ENCODE measurements at regions not wholly inside any gene's neighbourhood (a gene's known extent, or its start where the extent isn't known, plus 50 kb on each side); places are given as distances from the start of the nearest gene placed in this dataset.

DNA sequence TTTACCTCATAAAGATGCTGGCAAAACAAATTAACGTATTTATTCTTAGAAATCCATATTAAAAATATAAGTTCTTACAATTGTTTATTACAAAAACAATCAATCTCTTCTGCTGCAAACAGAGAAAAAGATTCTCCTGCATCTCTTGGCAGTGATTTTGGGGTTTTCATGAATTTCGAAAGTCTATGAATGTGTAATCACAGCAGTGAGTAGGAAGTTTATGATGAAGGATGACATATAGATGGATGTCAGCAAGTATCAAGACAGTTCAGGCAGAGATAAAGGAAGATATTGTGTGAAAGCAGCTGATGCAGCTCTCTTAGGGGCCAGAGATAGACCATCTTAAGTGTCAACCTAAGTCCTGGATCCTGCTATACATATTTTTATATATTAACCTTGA lies 196.9 kb upstream of the BANK1 start:
- DNase-seq (ENCODE audit: low spot score) = no peak

DNA sequence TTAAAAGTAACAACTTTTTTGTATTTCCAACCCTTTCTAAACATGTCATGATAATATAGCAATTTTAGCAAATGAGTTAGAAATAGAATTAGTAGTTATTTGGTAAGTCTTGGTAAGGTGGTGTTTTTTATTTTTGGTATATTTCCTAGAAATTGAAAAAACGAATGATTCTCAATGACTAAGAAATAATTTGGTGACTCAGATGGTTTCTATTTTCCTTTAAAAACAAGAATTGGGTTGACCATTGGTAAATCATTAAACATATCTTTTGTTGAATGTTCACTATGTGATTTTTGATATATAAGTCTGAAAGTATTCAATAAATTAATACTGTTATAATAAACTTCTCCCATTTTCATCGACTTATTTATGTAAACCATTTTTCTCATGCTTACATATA lies 206.2 kb upstream of the BANK1 start:
- DNase-seq (ENCODE audit: low spot score) = no peak

DNA sequence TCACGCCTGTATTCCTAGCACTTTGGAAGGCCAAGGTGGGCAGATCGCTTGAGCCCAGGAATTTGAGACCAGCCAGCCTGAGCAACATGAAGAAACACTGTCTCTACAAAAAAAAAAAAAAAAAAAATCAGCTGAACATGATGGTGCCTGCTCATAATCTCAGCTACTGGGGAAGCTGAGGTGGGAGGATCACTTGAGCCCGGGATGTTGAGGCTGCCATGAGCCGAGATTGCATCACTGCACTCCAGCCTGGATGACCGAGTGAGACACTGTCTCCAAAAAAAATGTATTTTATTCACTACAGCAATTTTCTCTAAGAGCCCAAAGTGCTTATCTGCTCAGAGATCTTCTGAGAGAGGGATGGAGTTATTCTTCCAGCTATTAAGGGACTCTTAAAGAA lies 215.8 kb upstream of the PPP3CA start:
- no peak for DNase-seq (ENCODE audit: low spot score)

DNA sequence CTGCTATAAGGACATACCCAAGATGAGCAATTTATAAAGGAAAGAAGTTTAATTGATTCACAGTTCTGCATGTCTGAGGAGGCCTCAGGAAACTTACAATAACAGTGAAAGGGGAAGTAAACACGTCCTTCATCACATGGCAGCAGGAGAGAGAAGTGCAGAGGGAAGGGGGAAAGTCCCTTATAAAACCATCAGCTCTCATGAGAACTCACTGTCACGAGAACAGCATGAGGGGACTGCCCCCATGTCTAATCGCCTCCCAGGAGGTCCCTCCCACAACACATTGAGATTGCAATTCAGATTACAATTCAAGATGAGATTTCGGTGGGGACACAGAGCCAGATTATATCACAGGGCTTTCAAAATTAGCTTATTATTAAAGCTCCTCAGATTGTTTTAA lies 209.5 kb upstream of the PPP3CA start:
- DNase-seq (ENCODE audit: low spot score) = no peak

DNA sequence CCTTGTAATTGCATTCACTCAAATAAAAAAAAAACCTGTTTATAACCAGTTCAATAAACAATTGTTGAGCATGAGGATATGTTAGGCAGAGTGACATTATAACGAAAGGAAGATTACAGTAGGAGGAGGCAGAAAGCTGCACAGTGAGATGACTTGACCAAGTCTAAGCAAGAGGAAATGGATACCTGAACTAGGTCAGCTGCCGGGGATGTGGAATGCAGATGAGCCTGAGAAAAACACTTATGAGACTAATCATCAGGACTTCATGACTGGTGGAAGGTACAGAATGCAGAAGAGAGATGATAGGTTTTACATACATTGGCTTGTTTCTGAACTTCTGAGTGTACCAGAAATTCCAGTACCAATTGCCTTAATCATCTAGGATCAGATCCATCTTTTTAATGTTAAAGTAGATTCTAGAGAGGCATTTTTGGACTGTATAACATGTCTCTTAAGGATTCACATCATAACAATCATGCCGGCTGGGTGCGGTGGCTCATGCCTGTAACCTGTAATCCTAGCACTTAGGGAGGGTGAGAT lies 208.1 kb upstream of the PPP3CA start:
- no peak for DNase-seq (ENCODE audit: low spot score)

DNA sequence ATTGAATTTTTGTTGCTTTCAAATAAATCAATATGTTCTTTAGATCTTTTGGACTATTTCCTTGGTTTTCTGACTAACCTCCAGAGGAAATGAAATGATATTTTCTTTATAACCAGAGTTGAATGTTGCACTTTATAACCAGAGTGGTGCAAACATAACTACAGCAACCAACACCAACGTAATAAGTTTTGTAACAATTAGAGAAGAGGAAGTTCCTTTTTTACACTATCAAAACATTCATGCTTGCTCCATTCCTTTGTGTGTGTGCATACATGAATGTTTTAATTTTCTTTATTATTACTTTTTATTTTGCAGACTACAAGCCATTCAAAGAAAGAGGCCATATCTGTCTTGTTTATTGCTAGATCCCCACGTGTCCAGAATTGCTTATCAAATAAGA lies 193.0 kb upstream of the PPP3CA start:
- DNase-seq (ENCODE audit: low spot score) = no peak

DNA sequence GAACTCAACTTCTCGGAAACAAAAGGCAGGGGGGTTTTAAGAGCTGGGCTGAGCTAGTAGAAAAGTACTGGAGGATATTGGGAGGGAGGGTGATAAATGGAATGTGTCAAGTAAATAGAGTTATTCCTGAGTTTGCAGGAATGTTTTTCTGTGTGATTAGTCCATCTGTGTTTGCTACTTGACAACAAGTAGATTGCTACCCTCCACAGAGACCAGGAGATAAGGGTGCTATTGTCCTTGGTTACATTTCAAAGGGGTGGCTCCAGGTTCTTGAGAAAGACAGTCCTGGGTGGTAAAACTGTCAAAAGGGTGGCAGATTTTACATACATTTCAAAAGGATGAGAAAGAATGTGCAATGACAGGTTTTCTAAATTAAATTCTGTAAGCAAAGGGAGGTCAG lies 181.2 kb upstream of the PPP3CA start:
- DNase-seq (ENCODE audit: low spot score) = no peak

DNA sequence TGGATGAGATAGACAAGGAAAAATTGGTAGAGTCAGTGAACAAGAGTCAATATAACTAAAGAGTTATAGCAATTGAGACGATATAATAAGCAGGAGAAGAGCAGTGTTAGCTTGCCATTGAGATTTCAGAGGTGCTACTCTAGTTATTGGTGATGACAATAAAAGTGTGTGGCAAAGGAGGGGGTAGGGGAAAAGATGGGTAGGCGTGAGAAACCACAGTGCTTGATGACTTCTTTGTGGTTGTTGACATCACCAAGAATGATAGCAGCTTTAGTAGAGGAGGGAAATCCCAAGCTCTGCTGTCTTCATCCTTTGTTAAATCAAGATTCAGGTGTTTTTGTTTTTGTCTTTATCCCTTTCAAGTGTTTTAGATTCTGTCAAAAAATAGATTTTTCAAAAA lies 179.9 kb upstream of the PPP3CA start:
- DNase-seq (ENCODE audit: low spot score) = no peak

DNA sequence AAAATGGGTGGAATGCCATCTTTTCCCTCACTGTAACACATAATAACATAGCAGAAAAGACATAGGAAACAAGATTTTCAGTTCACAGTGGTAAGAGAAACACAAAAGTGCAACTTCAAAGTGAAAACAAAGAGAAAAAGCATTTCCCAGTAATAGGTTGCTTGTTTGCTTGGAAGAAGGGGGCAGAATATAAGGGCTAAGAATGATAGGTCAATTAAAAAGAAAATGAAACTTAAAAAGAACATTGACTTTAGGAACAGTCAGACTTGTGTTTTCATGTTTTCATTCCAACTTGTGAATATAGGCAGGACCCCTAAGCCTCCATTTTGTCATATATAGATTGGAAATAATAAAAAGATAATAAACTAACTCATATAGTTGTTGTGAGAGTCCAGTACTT lies 168.2 kb upstream of the PPP3CA start:
- no peak for DNase-seq (ENCODE audit: low spot score)

DNA sequence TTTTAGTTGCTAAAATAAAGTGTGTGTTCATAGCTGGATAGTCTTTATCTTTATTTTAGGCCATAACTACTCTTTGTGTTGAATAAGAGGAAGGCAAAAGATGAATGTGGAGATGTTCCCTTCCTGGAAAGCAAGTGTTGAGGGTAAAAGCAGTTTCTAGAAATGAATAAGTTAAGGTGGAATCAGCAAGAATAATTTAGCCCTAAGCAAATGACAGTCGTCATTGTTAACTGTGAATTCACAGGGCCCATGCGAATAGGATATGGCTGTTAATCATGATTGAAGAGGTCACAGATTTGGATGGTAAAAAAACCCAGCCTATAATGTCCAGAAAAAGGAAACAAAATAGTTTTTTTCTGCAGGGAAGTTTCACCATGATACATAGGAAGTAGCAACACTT lies 167.8 kb upstream of the PPP3CA start:
- DNase-seq (ENCODE audit: low spot score) = no peak

DNA sequence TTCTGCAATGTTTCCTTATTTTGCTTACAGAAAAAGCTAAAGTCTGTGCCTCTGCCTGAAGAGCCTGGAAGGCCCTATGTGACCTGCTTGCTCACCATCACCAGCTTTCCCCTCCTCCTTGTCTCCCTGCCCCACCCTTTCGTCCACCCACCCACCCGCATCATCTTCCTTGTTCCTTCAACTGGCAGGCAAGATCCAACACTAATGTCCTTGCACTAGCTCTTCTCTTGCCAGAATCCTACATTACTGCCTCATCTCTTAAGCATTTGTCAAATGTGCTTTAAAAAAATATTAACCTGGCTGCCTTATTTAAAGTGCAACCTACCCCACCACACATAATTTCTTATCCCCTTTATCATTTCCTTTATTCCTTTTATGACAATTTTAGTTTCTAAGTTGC lies 165.1 kb upstream of the PPP3CA start:
- DNase-seq (ENCODE audit: low spot score) = no peak

DNA sequence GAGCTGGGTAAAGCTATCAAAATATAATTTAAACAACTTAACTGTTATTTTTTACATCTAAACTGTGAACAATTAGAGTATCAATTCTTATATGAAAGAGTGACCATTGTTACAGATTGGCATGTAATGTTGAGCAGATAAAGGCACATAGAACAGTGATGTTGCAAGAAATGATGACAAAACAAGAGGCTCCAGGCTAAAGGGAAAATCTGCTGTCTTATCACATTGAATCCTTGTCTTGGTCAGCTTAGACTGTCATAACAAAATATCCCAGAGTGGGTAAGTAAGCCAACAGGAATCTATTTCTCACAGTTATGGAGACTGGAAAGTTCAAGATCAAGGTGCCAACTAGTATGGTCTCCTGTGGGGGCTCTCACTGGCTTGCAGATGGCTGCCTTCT lies 154.1 kb upstream of the PPP3CA start:
- DNase-seq (ENCODE audit: low spot score) = no peak

DNA sequence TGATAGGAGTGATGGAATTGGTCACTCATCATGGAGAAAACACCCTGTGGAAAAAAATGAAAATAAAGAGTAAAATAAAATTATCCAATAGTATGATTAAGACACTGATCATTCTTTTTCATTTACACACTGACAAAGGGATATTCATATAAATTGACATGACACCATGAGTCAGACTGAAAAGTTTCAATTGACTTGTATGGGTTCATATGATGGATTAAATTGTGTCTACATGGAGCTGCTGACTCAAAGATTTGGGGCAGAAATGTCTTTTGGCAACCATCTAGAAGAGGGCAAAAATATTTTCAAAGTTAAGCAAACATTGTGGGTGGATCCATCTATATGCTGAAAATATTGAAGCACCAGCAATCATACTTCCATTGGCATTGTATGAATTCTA lies 153.4 kb upstream of the PPP3CA start:
- DNase-seq (ENCODE audit: low spot score) = no peak

DNA sequence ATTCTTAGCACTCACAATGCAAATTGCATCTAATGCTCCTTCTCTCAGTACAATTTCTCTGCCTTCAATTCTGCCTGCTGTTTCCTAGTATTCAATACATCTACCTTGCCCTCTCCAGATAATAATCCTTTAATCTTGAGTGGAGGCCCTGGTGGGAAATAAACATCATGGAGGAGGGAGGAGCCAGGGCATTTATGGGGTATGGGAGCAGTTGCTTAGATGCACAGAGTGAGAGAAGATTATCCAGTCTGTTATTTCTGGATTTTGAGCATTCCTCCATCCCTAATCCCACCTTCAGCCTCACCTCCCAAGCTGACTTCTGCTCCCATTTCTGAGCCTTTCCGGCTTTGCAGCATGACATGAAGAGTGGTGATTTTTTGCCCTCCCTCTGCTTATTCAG lies 127.9 kb upstream of the PPP3CA start:
- DNase-seq (ENCODE audit: low spot score) = no peak

DNA sequence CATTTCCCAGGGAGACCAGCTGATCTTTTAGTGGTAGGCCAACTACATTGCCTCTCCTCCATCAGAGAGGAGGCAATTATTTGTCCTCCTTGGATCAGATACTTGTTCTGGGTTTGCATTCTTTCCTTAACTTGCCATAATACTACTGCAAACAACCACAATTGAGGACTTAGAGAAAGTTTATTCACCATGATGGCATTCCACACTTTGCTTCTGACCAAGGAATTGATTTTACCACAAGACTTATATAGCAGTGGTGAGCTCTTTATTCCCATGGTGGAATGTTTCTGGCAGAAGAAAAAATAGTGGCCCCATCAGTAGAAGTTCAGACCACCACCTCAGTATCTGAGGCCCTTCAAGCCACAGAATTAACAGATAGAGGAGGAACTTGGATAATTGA lies 123.9 kb upstream of the PPP3CA start:
- DNase-seq (ENCODE audit: low spot score) = no peak

DNA sequence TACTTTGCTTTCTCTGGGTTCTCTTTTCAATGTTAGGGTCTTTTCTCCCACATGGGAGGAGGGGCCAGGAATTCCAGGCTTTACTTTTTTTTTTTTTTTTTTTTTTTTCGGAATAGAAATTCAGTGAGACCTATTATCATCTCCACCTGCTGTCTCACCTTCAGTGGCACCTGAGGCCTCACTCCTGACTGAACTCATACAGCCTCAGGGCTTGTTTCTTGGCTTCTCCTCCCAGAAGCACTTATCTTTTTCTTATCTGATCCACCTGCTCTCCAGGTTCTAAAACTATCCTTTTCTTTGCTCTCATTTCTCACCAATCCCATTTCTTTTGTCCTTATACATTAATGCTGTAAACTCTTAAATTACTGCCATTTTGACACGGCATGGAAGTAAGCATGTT lies 117.3 kb upstream of the PPP3CA start:
- DNase-seq (ENCODE audit: low spot score) = no peak

DNA sequence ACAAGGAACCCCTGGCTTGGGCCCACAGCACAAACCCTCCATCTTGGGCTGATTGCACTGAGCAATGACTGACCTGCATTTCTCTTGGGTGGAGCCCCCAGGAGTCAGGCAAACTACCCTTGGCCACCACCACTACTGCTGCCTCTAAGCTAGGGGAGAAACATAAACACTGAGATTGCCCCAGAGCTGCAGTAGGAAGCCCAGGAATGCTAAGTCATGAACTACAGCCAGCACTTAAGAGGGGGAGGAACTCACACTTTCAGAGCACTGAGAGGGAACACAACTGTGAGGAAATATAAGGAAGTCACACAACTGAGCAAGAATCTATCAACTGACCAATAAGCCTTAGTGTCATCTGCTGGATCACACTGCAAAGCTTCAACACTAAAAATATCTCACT lies 111.6 kb upstream of the PPP3CA start:
- DNase-seq (ENCODE audit: low spot score) = no peak

DNA sequence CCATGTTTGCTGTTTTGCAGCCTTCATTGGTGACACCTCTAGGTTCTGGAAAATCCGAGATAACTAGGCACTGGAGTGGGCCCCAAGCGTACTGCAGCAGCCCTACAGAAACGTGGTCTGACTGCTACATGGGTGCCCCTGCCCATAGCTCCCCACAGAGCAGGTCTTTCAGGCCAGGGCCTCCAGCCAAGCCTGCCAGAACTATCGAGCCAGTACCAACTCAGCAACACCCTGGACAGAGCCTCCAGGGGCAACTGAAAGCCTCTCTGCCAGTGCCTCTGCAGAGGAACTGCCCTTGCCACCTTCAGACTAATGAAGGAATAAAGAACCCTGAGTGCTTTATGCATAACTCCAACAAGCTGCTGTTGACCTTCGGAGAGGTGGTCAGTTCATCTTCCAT lies 111.1 kb upstream of the PPP3CA start:
- no peak for DNase-seq (ENCODE audit: low spot score)

DNA sequence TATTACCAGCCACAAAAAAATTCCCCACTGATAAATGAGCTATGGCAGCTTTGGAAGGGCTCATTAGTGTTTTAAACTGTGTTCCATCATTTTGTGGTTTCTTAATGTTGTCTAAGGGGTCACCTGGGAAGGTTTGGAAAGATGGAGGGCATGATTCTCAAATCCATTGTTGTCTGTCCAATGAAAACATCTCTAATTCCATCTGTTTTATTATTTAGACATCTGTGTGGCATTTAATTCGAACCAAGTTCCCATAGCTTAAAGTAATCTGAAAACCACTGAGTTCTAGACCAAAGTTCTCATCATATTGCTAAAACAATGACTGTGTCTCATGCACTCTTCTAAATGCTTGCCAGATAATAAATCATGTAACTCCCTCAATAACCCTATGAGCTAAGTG lies 103.8 kb upstream of the PPP3CA start:
- no peak for DNase-seq (ENCODE audit: low spot score)

DNA sequence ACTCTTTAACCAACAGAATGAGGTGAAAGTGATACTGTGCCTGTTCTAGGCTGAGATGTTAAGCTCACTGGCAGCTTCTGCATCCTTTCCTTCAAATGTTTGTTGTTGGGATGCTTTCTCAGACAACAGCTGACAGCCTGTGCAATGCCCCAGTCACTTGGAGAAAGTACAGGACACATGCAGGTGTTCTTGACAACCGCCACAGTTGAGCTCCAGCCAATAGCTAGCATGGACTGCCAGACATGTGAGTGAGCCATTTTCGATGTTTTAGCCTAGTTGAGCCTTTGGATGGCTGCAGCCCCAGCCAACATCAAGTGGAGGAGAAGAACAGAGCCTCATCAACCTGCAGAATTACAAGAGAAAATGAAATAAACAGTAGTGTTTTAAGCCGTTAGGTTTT lies 94.1 kb upstream of the PPP3CA start:
- DNase-seq (ENCODE audit: low spot score) = no peak

DNA sequence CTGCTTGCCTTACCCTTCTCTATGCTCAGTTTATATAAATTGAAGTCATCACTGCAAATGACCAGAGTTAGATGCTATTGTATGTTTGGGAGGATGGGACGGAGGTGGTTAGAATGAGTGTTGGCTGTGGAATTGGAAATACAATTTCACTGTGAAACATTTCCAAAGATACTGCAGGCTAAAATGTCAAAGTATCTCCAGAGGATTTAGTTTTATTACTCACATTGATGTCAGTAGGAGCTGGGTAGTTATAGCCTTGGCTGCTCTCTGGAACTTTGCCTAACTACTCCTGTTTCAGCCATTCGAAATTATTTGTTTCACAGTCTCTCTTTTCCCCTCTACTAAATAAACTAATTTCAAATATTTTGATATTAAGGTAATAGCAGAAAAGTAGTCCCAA lies 92.6 kb upstream of the PPP3CA start:
- DNase-seq (ENCODE audit: low spot score) = no peak

DNA sequence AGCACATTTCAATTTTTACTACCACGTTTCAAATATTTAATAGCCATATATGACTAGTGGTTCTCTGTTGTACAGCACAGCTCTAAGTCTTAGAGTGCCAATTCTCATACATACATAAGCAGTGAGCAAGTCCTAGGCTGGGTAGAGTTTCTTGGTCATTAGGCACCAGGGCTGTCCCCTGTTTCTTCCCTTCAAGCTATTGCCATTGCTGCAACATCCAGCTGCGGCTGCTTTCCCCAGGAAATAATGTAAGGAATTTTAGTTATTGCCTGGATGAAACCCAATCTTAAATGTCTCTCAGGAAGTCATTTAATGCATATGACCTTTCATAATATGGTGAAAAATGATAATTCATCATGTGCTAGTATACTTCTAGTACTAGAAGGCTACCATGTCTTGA lies 74.1 kb upstream of the PPP3CA start:
- no peak for DNase-seq (ENCODE audit: low spot score)

DNA sequence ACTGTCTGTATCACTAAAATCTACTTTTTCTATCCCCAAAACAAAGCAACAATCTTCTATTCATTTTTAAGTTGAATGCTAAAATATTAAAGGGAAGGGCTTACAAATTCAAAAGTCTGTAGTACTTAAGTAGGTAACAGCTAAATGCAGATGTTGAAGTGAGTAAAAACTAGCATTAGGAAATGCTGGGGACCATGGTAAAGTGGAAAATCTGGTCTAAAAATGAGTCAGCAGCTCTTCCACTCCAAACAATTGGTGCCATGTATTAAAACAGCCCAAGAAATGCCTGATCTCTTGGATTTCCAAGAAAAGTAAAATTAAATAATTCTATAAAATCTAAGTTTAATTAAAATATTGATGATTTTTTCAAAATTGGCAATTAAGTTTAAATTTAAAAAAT lies 73.3 kb upstream of the PPP3CA start:
- no peak for DNase-seq (ENCODE audit: low spot score)

DNA sequence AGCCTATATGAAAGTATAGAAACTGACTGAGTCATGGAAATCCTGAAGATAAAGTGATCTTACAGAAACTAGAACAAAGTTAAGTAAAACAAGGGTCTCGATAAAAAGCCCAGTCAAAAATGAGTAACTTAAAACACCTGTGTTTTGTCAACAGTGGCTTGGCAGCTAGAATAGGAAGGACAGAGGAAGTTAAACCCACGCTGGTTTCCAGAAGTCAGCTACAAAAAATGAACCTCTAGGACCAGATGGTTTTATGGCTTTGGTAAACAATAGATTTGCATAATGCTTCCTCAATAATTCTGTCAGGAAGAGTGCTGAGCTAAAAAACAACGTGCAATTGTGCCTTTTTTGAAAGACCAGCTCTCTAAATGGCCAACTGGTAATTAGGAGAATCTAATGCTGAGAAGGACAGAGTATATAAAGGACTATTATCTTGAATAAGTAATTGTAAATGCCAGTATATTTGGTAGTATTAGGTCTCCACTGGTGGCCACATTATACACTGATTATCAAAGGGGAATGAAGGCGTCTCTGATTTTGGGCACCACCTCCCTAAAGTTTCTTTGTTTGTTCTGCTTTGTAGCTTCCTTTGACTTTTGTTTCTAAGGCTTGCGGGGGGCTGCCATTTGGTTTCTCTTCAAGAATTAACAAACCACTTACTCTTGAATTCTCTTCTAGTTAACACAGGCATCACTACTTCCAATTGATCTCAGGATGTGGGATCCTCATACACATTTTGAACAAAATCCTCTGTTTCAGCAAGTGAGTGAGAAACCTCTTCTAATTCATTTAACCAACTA lies 72.2 kb upstream of the PPP3CA start:
- no peak for DNase-seq (ENCODE audit: low spot score)
